Fibroblast of lung (primary cell): ENCODE measurements at regions not wholly inside any gene's neighbourhood (a gene's known extent, or its start where the extent isn't known, plus 50 kb on each side); places are given as distances from the start of the nearest gene placed in this dataset.

Source experiments
- DNase-seq, 2 donors: peaks; one replicate each; pipeline versions ENCODE4 v3.0.0 to v3.0.0-alpha.2; 2010; ENCODE audit warnings: low read depth in 2 of 2
- H2AFZ ChIP-seq: 2 replicates; pipeline ENCODE4 v1.5.1; 2012; ENCODE audit warnings: low read length, control low read depth, inconsistent platforms
- H3K27ac ChIP-seq: 2 replicates; pipeline ENCODE4 v1.5.1; 2011; ENCODE audit warnings: low read length, control low read depth; ENCODE audit not compliant: insufficient read depth
- H3K27me3 ChIP-seq: 2 replicates; pipeline ENCODE4 v1.5.1; 2011; ENCODE audit warnings: mild to moderate bottlenecking, low read length; ENCODE audit not compliant: control insufficient read depth, insufficient read depth
- H3K36me3 ChIP-seq: 2 replicates; pipeline ENCODE4 v1.5.1; 2011; ENCODE audit warnings: low read length; ENCODE audit not compliant: control insufficient read depth, insufficient read depth
- H3K4me1 ChIP-seq: 2 replicates; pipeline ENCODE4 v1.5.1; 2011; ENCODE audit warnings: low read length; ENCODE audit not compliant: control insufficient read depth, insufficient read depth; ENCODE audit errors: extremely low read depth
- H3K4me2 ChIP-seq: 2 replicates; pipeline ENCODE4 v1.5.1; 2011; ENCODE audit warnings: low read length, control low read depth; ENCODE audit not compliant: insufficient read depth; ENCODE audit errors: extremely low read depth
- H3K4me3 ChIP-seq, 4 experiments: fragments of 200-600 bp in 1 of 4; sonication (generic) in 1 of 4; replicated peaks in 1 of 4; 2 replicates each; pipeline ENCODE4 v1.5.1; 2011 to 2016; ENCODE audit warnings: low read length in 4 of 4, low read depth in 3 of 4, mild to moderate bottlenecking in 3 of 4, control low read depth in 2 of 4, inconsistent platforms in 1 of 4, mixed read lengths in 1 of 4; ENCODE audit not compliant: insufficient read depth in 1 of 4; ENCODE audit errors: control extremely low read depth in 1 of 4
- H3K79me2 ChIP-seq: 2 replicates; pipeline ENCODE4 v1.5.1; 2012; ENCODE audit warnings: mild to moderate bottlenecking, low read length, inconsistent platforms; ENCODE audit not compliant: control insufficient read depth, insufficient read depth
- H3K9ac ChIP-seq: 2 replicates; pipeline ENCODE4 v1.5.1; 2011; ENCODE audit warnings: mild to moderate bottlenecking, low read length, control low read depth; ENCODE audit not compliant: insufficient read depth
- H3K9me3 ChIP-seq: 2 replicates; pipeline ENCODE4 v1.5.1; 2012; ENCODE audit warnings: low read depth, low read length; ENCODE audit not compliant: control insufficient read depth, insufficient read depth
- H4K20me1 ChIP-seq: 2 replicates; pipeline ENCODE4 v1.5.1; 2011; ENCODE audit warnings: low read length; ENCODE audit not compliant: control insufficient read depth, insufficient read depth; ENCODE audit errors: extremely low read depth
- EZH2 ChIP-seq: IDR thresholded peaks from 2 replicates; pipeline ENCODE4 v1.5.1; 2012; ENCODE audit warnings: low read length, control low read depth, mild to moderate bottlenecking; ENCODE audit errors: missing control alignments
- TF ChIP-seq, protein P1 (sequence below), 2 donors: IDR thresholded peaks in 1 of 2; conservative IDR thresholded peaks in 1 of 2; 1 replicate in 1 of 2; 2 replicates in 1 of 2; pipeline ENCODE4 v1.5.1; 2011 to 2012; ENCODE audit warnings: low read length in 2 of 2, control low read depth in 1 of 2, inconsistent platforms in 1 of 2, low read depth in 1 of 2, mild to moderate bottlenecking in 1 of 2

DNA sequence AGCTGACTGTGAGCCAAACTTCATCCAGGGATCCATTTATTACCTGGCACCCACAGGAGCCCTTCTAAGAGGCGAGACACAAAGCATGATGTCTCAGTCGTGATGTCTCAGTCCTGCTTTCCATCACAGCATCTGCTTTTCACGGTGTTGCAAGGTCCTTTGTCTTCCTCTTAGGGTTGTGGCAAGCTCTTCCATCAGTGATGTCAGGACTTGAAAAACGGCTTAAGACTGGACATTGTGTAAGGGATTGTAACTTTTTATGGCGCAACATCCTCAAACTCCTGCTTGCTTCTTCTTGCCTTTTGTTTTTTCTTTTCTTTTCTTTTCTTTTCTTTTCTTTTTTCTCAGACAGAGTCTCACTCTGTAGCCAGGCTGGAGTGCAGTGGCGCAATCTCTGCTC, 586.5 kb upstream of the TMEM132C start:
- Histone ChIP-seq H3K27me3 (no peaks in the 10 kb centered on the region), H3K4me3 (no peak overlapping the region), H3K4me1 (no peaks in the 10 kb centered on the region), H3K4me2 (no peak overlapping the region), H3K9me3 (no peaks in the 10 kb centered on the region), H3K36me3 (no peaks in the 10 kb centered on the region), H4K20me1 (no peaks in the 10 kb centered on the region), H3K79me2 (no peaks in the 10 kb centered on the region), H3K27ac (no peak overlapping the region), H2AFZ (no peak overlapping the region), H3K9ac (no peak overlapping the region)
- TF ChIP-seq EZH2: no peak
- TF ChIP-seq, protein P1, sequence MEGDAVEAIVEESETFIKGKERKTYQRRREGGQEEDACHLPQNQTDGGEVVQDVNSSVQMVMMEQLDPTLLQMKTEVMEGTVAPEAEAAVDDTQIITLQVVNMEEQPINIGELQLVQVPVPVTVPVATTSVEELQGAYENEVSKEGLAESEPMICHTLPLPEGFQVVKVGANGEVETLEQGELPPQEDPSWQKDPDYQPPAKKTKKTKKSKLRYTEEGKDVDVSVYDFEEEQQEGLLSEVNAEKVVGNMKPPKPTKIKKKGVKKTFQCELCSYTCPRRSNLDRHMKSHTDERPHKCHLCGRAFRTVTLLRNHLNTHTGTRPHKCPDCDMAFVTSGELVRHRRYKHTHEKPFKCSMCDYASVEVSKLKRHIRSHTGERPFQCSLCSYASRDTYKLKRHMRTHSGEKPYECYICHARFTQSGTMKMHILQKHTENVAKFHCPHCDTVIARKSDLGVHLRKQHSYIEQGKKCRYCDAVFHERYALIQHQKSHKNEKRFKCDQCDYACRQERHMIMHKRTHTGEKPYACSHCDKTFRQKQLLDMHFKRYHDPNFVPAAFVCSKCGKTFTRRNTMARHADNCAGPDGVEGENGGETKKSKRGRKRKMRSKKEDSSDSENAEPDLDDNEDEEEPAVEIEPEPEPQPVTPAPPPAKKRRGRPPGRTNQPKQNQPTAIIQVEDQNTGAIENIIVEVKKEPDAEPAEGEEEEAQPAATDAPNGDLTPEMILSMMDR (conservative IDR thresholded peaks at IDR 0.05 in 1 of 2, IDR thresholded peaks at IDR 0.05 in 1 of 2; ENCODE audit: low read depth in 1 of 2, low read length in 2 of 2): no peak
- peak in 1 of 2 donors; percentile 3 for DNase-seq

DNA sequence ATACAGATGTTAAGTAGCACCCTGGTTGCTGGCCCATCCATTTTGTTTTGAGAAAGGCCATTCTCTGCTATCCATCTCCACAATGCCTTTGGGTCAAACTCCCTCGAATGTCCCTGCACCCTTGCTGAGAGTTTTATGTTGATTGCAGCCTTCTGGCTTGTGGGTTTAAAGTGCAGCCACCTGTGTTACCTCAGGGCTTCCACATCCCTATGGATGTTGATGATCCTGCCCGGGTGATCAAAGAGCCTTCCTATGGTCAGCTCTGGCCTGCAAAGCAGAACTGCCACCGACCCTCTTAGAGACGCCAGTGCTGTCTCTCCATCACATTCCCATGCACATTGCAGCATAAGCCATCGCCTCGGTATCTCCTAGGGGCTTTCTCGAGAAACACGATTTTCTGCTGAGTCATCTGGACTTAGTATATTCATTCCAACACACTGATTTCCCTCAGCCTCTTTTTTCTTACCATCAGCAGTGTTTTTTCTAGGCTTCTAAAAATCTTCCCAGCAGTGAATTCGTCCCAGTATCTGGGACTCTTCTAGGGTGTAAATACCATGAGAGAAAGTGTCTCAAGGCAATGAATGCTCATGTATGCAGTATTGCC, 585.7 kb upstream of the TMEM132C start:
- TF ChIP-seq EZH2: no peak
- TF ChIP-seq, protein P1 (conservative IDR thresholded peaks at IDR 0.05 in 1 of 2, IDR thresholded peaks at IDR 0.05 in 1 of 2; ENCODE audit: low read depth in 1 of 2, low read length in 2 of 2): no peak
- H3K4me3 ChIP-seq: no peak overlapping the region
- H3K9ac ChIP-seq: no peak overlapping the region
- H4K20me1 ChIP-seq: no peaks in the 10 kb centered on the region
- no peak overlapping the region for H2AFZ ChIP-seq
- H3K27ac ChIP-seq: no peak overlapping the region
- H3K79me2 ChIP-seq: no peaks in the 10 kb centered on the region
- H3K4me1 ChIP-seq: no peaks in the 10 kb centered on the region
- H3K4me2 ChIP-seq: no peak overlapping the region
- no peak for DNase-seq
- no peaks in the 10 kb centered on the region for H3K27me3 ChIP-seq
- no peaks in the 10 kb centered on the region for H3K9me3 ChIP-seq
- H3K36me3 ChIP-seq: no peaks in the 10 kb centered on the region

DNA sequence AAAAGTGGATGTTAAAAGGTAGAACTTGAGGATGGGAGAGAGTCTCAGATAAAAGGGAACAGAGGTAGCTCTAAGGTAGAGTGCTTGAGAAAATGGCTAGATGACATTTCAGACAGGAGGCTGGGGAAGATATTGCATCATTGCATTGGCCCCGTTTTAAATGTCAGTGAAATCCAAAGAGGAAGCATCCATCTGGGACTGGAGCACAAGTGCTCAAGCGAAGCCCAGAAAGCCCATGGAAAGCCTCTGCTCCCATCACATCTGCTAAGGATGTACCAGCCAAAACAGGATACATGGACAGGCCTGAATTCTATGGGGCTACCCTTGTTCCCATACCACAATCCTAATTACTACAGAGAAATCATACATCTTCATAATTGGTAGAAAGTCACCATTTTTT, 581.5 kb upstream of the TMEM132C start:
- Histone ChIP-seq H3K4me3 (no peak overlapping the region), H3K27ac (no peak overlapping the region), H3K4me2 (no peak overlapping the region), H4K20me1 (no peaks in the 10 kb centered on the region), H3K9me3 (no peaks in the 10 kb centered on the region), H3K79me2 (no peaks in the 10 kb centered on the region), H3K27me3 (no peaks in the 10 kb centered on the region), H3K36me3 (no peaks in the 10 kb centered on the region), H2AFZ (no peak overlapping the region), H3K4me1 (no peaks in the 10 kb centered on the region), H3K9ac (no peak overlapping the region)
- no peak for TF ChIP-seq EZH2
- TF ChIP-seq, protein P1 (conservative IDR thresholded peaks at IDR 0.05 in 1 of 2, IDR thresholded peaks at IDR 0.05 in 1 of 2; ENCODE audit: low read depth in 1 of 2, low read length in 2 of 2): no peak
- no peak for DNase-seq
